GM12891 (cell line): ENCODE measurements at regions not wholly inside any gene's neighbourhood (a gene's known extent, or its start where the extent isn't known, plus 50 kb on each side); places are given as distances from the start of the nearest gene placed in this dataset.

Experiments
- POLR2A ChIP-seq: IDR thresholded peaks from 2 replicates; pipeline ENCODE4 v1.6.1; 2011; ENCODE audit warnings: low read depth, low read length, control low read depth
- POLR2AphosphoS5 ChIP-seq: IDR thresholded peaks from 2 replicates; pipeline ENCODE4 v1.6.1; 2011; ENCODE audit warnings: low read depth, low read length, control low read depth

DNA sequence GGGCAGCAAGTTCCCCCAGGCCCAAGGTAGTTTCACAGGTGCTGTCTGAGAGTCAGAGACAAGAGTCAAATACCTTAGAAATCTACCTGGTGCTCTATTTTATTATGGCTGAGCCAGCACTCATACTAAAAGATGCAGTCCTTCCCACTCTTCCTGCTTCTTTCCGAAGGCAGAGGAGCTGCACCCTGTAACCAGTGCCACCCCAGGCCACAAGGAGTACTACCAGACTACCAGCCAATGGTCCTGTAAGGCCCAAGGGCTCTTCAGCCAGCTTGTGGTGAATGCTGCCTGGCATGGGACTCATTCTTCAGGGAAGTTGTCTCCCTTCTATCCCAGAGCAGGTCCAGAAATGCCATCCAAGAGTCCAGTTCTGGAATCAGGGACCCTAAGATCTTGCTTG lies 203.8 kb upstream of the DUSP10 start:
- TF ChIP-seq POLR2AphosphoS5: no peak
- TF ChIP-seq POLR2A: no peak
